ENCODE measurements at regions not wholly inside any gene's neighbourhood (a gene's known extent, or its start where the extent isn't known, plus 50 kb on each side); places are given as distances from the start of the nearest gene placed in this dataset.
"Not testable (repeated sequence)": the region's sequence is repeated elsewhere in the genome, so short reads cannot be mapped to it uniquely, and the experiment has no call there.

DNA sequence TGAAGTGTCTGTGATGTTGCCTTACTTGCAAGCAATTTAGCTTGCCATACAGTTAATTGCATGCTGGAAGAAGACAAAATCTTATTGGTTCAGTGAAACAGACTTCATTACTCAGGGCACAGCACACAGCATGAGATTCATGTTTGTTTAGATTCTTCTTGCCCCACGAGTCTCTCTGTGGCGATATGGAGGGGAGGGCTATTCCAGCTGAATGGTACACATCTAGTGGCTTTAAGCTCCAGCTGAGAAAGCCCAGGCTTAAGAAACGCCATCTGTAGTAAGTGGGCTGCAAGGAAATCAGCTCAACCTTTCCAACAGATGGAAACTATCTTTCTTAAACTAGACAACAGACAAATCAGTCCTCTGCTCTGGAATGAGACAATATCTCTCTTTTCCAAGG is 1022.0 kb downstream of the NCAM2 start (continued):
- TF ChIP-seq ZSCAN18 (CRISPR knock-in tag; IDR thresholded peaks at IDR 0.05) = no peak
- no peak for TF ChIP-seq GABPB1 (CRISPR knock-in tag; IDR thresholded peaks at IDR 0.05)
- no peak for TF ChIP-seq SOX15 (CRISPR knock-in tag; IDR thresholded peaks at IDR 0.05)
- TF ChIP-seq E2F5 (CRISPR knock-in tag; IDR thresholded peaks at IDR 0.05) = no peak
- no peak for TF ChIP-seq KAT7 (CRISPR knock-in tag; IDR thresholded peaks at IDR 0.05; ENCODE audit: borderline replicate concordance)
- no peak for TF ChIP-seq TEAD1 (CRISPR knock-in tag; IDR thresholded peaks at IDR 0.05)
- TF ChIP-seq TEAD4 (CRISPR knock-in tag; IDR thresholded peaks at IDR 0.05) = no peak
- TF ChIP-seq FOXP4 (CRISPR knock-in tag; IDR thresholded peaks at IDR 0.05) = no peak

- H3K4me1 Mint-ChIP-seq; H3K36me3 Mint-ChIP-seq; H3K27me3 Mint-ChIP-seq (ENCODE audit: low read depth); H3K9me3 Mint-ChIP-seq; POLR2A ChIA-PET; ATAC-seq; DNase-seq (ENCODE audit: low spot score); H3K27ac Mint-ChIP-seq; CTCF ChIA-PET; H3K4me3 Mint-ChIP-seq: not testable (repeated sequence)
Observed at GRCh38 chr21:22023896-22024295, 1025.7 kb downstream of the NCAM2 start.

DNA sequence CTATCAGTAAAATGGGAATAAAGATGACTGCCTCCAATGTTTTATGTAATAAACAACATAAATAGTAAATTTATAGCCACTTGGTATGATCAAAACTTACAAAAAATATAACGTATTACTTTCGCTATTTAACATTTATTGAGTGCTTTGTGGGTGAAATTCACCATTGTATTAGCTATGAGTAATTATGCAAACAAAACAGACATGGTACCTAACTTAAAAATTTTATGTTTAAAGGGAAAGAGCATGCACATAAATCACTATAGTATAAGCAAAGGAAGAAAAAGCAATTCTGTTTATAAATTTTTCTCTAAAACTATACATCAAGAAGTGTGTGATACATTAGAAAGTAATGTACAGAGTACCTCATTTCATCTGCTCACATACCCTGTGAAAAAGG is 1046.2 kb downstream of the NCAM2 start:
- POLR2A ChIA-PET = no interaction called here
- DNase-seq (ENCODE audit: low spot score) (no peak), ATAC-seq (no peak)
- H3K27ac Mint-ChIP-seq = no peak overlapping the region
- H3K9me3 Mint-ChIP-seq = peaks cover 3% of the 10 kb centered on the region; the same call in 1 of the 2 replicates
- no peak overlapping the region for H3K4me3 Mint-ChIP-seq
- no peaks in the 10 kb centered on the region for H3K36me3 Mint-ChIP-seq
- CTCF ChIA-PET = no interaction called here
- TF ChIP-seq, protein P1, sequence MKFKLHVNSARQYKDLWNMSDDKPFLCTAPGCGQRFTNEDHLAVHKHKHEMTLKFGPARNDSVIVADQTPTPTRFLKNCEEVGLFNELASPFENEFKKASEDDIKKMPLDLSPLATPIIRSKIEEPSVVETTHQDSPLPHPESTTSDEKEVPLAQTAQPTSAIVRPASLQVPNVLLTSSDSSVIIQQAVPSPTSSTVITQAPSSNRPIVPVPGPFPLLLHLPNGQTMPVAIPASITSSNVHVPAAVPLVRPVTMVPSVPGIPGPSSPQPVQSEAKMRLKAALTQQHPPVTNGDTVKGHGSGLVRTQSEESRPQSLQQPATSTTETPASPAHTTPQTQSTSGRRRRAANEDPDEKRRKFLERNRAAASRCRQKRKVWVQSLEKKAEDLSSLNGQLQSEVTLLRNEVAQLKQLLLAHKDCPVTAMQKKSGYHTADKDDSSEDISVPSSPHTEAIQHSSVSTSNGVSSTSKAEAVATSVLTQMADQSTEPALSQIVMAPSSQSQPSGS (CRISPR knock-in tag; IDR thresholded peaks at IDR 0.05; ENCODE audit: borderline replicate concordance, low read depth) = no peak
- TF ChIP-seq JAZF1 (CRISPR knock-in tag; IDR thresholded peaks at IDR 0.05) = no peak
- TF ChIP-seq ZNF232 (CRISPR knock-in tag; IDR thresholded peaks at IDR 0.05) = no peak
- TF ChIP-seq FOXK1 (CRISPR knock-in tag; IDR thresholded peaks at IDR 0.05) = no peak
- TF ChIP-seq MLX (CRISPR knock-in tag; IDR thresholded peaks at IDR 0.05) = no peak
- TF ChIP-seq, protein P2, sequence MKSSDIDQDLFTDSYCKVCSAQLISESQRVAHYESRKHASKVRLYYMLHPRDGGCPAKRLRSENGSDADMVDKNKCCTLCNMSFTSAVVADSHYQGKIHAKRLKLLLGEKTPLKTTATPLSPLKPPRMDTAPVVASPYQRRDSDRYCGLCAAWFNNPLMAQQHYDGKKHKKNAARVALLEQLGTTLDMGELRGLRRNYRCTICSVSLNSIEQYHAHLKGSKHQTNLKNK (CRISPR knock-in tag; IDR thresholded peaks at IDR 0.05) = no peak
- TF ChIP-seq ZNF317 (CRISPR knock-in tag; IDR thresholded peaks at IDR 0.05; ENCODE audit: borderline replicate concordance, low read depth) = no peak
- TF ChIP-seq ERG (CRISPR knock-in tag; IDR thresholded peaks at IDR 0.05) = no peak
- TF ChIP-seq USF1 (CRISPR knock-in tag; IDR thresholded peaks at IDR 0.05) = no peak
- no peak for TF ChIP-seq E2F5 (CRISPR knock-in tag; IDR thresholded peaks at IDR 0.05)
- TF ChIP-seq CREB1 (CRISPR knock-in tag; IDR thresholded peaks at IDR 0.05) = no peak
- TF ChIP-seq CBFB (CRISPR knock-in tag; IDR thresholded peaks at IDR 0.05; ENCODE audit: low read depth) = no peak
- TF ChIP-seq ATF1 (CRISPR knock-in tag; IDR thresholded peaks at IDR 0.05) = no peak
- no peak for TF ChIP-seq ETV6 (CRISPR knock-in tag; IDR thresholded peaks at IDR 0.05)
- no peak for TF ChIP-seq MYBL2 (CRISPR knock-in tag; IDR thresholded peaks at IDR 0.05)
- no peak for TF ChIP-seq ZNF671 (CRISPR knock-in tag; IDR thresholded peaks at IDR 0.05)
- no peak for TF ChIP-seq ELF4 (CRISPR knock-in tag; IDR thresholded peaks at IDR 0.05; ENCODE audit: low read depth)
- no peak for TF ChIP-seq FOXJ3 (CRISPR knock-in tag; IDR thresholded peaks at IDR 0.05; ENCODE audit: borderline replicate concordance)
- no peaks in the 10 kb centered on the region for H3K27me3 Mint-ChIP-seq (ENCODE audit: low read depth)
- H3K4me1 Mint-ChIP-seq = no peaks in the 10 kb centered on the region

All from WTC11 (cell line).